Activated CD4-positive, alpha-beta T cell treated with anti-CD3 and anti-CD28 coated beads, Interleukin-2, amount 50 U/mL, for 1 hour (primary cell): ENCODE measurements at regions not wholly inside any gene's neighbourhood (a gene's known extent, or its start where the extent isn't known, plus 50 kb on each side); places are given as distances from the start of the nearest gene placed in this dataset.

Experiments
- DNase-seq: peaks from one replicate; pipeline ENCODE4 v3.0.0-alpha.2; 2020

DNA sequence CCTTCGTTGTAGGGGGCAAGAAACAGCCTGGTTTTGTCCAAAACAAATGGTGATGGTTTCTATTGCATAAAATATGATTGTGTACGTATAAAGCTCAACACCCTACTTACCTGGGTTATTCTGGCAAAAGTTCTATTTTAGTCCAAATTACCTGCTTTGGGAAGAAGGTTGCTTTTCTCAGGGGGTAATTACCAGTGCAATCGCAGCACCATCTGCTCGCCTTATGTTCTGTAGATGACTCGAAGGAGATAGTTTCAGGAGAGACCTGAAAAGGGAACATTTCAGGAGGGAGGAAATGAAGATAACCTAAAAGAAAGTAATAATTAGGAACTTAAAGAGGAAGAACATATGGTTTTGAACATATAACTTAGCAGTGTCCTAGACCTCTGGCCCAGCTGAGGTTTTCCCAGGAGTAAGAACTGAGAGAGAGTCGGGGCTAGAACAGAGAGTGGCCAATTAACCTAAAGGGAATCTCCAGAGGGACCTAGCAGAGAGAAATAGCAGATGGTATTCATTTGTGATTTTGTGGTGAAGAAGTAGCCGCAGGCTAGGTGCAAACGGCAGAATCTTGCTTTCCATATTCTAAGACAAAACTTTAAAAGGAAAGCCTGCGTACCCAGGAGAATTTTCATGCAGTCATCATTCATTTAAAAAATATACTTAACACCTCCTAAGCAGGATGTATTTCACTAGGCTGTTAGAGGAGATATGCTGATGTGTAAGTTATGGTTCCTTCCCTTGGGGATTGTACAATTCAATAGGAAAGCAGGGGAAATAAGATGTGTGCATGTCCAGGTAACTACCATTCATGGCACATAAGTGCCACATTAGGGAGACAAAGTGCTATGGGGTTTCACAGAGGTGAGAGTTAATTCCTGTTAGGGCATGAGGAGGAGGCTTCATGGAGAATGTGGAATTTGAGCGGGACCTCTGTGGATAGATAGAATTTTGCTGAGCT, 113.0 kb upstream of the SLC10A2 start:
- no peak for DNase-seq

DNA sequence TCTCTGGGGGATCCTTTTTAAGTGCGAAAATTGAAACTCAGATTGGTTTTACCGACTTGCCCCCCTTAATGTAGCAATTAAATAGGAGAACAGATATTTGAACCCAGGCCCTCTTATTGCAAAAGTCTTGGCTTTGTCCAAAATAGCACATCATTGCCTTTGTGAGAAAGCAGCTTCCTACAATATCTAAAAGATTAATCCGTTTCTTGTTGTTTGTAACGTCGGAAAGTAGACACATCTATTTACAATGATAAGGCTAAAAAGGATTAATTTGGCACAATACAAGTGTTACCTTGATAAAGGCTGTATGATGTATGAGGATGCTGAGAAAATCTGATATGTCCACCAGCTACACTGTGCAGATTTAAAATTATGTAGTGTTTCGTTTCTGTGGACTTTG, 108.7 kb upstream of the SLC10A2 start:
- DNase-seq = no peak

GRCh38 chr13:103168901-103169508, 102.8 kb upstream of the SLC10A2 start:
- DNase-seq = no peak

DNA sequence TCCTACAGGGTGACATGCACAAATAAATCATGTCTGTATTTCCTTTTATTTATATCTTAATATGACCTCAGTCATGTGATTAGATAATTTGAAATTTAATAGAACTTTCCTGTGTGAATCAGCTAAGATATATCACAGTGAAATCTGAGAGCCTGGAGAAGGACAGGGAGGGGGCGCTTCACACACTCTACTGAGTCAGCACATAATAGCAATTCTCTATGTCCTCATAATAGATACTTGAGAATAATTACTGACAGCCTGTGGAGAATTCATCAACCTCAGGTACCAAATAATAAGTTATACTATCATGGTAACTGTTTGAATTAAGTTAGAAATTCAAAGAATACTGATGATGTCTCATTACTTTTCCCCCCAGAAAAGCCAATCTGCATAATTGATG, 98.0 kb upstream of the SLC10A2 start:
- no peak for DNase-seq

- no peak for DNase-seq
Measured at GRCh38 chr13:103161476-103161875, 95.3 kb upstream of the SLC10A2 start.

GRCh38 chr13:103157434-103158145, 91.4 kb upstream of the SLC10A2 start:
- DNase-seq = no peak

- DNase-seq = no peak
Measured at GRCh38 chr13:103157016-103157415, 90.8 kb upstream of the SLC10A2 start.

GRCh38 chr13:103156346-103156998, 90.3 kb upstream of the SLC10A2 start:
- DNase-seq = no peak

DNA sequence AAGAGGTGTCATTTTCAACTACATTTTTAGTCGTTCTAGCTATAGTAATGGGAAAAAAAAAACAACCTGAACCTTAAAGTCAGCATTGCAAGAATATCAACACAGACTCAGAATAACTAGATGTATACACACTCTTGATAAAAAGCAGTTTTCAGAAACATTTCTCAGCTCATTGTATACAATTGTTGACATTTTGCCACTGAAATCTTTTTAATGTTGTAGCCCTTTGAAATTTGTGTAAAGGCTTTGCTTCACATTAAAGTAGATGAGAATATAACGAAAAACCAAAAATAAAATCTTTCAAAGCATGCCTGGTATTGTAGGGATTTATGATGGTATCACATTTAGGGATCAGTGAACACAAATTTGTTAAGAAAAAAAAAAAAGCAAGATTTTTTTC, 87.2 kb upstream of the SLC10A2 start:
- no peak for DNase-seq

DNA sequence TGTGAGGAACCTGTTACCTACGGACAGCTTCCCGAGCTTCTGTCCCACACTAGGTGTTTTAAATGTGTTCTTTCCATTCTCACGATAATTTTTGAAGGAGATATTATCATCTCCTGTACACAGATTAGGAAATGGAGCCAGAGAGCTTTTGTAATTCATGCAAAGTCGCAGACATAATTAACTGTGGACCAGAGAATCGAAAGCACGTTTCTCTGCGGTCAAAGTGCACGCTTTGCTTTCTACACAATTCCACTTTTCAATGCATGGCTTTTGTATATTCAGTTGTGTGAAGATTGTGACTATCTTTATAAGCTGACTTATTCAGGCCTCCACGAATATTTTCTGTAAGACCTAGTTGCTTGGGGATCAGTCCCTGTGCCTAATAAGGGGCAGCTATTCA, 81.7 kb upstream of the SLC10A2 start:
- DNase-seq = no peak

- no peak for DNase-seq
Measured at GRCh38 chr13:103145442-103145841, 79.2 kb upstream of the SLC10A2 start.

GRCh38 chr13:103143432-103143831, 77.2 kb upstream of the SLC10A2 start:
- no peak for DNase-seq

DNA sequence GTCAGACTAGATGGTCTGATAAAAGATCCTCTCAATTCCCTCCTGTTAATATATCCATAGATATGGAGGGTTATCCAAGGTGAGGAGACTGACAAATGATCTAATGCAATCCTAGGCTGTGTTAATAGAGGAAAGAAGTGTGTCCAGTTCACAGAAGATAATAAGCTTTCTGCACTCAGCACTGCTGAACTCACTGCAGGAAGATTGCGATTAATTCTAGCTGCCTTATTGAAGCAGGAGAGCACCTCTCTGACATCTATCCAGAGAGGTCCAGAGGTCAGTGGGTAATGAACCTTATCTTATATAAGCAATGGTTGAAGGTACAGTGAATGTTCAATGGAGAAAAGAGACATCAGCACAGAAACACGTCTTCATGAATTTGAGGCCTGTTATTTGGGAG, 75.9 kb upstream of the SLC10A2 start:
- no peak for DNase-seq

- DNase-seq = no peak
Measured at GRCh38 chr13:103140001-103140671, 73.9 kb upstream of the SLC10A2 start.

- no peak for DNase-seq
Measured at GRCh38 chr13:103134271-103134670, 68.1 kb upstream of the SLC10A2 start.

DNA sequence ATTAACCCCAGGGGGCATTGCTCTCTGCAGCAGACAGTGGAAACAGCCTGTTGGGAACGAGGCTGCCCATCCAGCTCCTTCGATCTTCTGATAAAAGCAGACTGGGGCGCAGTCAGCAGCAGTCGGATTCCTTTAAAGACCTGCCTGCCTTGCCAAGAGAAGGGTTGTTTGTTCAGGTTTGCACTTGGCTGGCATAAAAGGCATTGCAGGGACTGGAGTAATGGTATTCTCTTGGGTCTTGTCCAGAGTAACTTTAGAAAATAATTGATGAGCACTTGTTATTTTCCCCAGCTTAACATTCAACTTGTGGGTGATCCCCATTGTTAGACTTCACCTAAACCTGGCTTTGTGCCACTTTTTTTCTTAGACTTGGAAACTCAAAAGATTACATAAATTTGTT, 67.3 kb upstream of the SLC10A2 start:
- DNase-seq = no peak

DNA sequence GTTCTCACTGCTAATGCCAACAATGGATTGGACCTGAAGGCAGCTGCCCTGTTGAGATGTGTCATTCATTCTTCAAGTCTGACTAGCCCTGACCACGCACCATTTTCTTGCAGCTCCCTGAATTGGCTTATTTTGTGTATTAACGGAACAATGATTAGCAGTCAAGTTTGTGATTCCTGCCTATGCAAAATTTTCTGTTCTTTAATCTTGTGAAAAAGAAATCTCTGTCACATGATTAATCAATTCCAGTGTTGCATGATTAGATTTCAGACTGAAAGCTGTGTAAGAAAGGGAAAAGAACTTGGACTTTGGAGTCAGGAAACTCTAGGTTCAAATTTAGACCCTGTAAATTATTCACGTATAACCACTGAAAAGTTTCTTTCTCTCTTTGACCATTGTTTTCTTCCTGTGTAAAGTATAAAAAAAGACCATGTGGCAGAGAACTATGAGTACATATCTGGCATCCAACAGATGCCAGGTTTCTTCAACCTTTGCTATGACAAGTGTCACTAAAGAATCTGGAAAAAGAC, 64.5 kb upstream of the SLC10A2 start:
- DNase-seq = no peak

DNA sequence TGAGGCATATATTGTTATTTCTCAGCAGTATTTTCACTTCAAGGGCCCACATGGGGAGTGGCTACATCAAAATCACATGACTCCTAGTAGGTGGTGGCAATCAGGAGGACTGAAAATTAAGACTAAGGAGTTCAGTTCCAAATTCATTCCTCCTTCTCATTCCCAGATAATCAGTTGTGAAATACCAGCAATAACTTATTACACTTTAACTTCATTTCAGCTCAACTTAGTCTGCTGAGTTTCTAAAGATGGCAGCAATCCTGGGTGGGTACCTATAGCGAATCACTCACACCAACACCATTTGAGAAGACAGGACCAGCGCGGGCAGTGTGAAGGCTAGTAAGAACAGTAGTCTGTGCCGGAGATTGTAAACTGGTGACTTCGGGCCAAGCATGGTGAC, 63.9 kb upstream of the SLC10A2 start:
- no peak for DNase-seq
